GM19463 (cell line): ENCODE measurements at regions not wholly inside any gene's neighbourhood (a gene's known extent, or its start where the extent isn't known, plus 50 kb on each side); places are given as distances from the start of the nearest gene placed in this dataset.
"Not testable (repeated sequence)": the region's sequence is repeated elsewhere in the genome, so short reads cannot be mapped to it uniquely, and the experiment has no call there.

ENCODE experiments used
- ATAC-seq: cut with Tn5 transposase; IDR thresholded peaks from one replicate; pipeline ENCODE4 v1.9.1; 2021; ENCODE audit warnings: mild to moderate bottlenecking, moderate library complexity; ENCODE audit not compliant: unreplicated experiment

- no peak for ATAC-seq
Observed at GRCh38 chr2:217604527-217605194, 398.1 kb downstream of the TNS1 start.

DNA sequence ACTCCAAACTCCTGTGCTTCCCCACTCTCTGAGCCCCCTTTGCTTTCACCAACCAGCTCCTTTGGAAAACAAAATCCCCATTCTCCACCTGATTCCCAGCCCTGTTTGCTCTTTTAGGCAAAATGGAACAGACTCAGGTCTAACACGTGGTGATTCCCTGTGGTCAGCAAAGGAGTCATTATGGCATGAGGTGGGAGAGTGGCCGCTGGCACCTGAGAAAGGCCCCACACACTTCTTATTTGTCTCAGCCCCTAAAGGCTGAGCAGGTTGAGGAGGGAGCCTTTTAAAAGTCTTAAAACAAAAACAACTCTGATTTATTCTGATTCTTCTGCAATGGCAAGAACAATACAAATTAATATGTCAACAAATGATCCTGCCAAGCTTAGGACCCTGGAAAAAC lies 401.2 kb downstream of the TNS1 start:
- no peak for ATAC-seq

- ATAC-seq, result no peak
Observed at GRCh38 chr2:217599906-217600305, 402.9 kb downstream of the TNS1 start.

DNA sequence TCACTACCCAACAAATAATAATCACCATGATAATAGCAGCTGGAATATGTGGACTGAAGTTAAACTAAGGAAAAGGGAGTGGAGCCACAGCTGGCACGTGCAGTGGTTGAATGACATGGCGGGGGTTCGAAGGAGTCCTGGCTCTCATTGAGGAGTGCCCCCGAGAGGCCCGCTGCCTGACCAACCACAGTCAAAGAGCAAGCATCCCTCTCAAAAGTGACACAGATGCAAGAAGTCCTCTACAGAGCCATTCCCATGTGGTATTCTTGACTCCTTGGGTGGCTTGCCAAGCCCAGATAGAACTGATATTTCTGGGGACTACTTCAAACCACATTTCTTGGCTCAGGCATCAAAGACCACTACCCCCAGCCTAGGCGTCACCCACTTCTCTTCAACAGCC lies 405.1 kb downstream of the TNS1 start:
- ATAC-seq, result no peak

DNA sequence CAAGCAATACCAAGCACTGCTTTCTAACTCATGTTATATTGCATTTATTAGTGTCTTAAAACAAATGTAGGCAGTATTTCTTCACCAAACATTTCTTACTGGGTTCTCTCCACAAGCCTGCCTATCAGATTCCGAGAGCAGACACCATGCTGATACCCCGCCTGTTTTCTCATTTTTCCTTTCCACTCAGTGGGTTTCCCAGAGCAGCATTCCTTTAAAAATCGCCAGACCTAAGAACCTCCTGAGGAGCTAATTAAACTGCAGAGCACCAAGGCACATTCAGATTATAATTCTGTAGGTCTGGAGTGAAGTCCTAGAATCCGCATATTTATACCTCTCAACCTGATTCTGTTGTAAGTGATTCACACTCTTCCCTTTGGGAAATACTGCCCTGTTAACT lies 405.6 kb downstream of the TNS1 start:
- ATAC-seq, result no peak

DNA sequence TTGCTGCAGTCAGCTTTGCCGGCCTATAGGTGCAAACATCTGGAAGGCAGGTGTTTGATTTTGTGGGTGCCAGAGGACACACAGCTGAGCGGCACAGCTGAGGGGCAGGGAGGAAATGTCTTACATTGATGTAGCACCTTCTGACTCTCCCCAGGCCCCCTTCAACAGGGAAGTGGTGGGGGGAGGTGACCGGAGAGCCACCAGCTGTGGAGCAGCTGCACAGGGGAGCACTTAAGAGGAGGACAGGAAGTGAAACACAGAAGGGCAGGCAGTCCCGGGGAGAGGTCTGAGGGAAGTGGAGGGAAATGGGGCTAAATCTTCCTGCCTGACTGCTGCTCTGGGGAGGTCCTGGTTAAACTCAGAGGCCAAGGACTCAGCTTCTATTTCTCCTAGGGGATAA lies 409.1 kb downstream of the TNS1 start:
- peak; percentile 51 for ATAC-seq

GRCh38 chr2:217588266-217588665 lies 414.5 kb downstream of the TNS1 start:
- no peak for ATAC-seq

- ATAC-seq, result no peak
Observed at GRCh38 chr2:217585362-217585761, 417.4 kb downstream of the TNS1 start.

GRCh38 chr2:217580407-217580806 lies 422.4 kb downstream of the TNS1 start:
- not testable (repeated sequence) for ATAC-seq

DNA sequence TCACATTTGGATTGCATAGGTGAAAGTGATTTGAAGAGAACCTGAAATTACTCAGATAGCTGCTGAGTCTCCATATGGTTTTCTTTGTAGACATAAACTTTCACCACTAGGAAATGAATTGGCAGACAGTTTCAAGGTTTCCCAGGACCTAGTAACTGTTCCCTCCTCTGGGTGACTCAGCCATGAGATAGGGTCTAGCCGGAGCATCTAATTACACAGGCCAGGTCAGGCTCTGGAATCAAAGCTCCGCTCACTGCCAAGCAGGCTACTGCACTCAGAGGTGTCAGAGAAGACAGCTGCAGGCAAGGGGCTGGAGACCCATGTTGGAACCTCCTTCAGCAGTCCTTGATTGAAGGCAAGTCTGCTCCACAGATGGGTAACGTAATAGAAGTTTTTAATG lies 429.2 kb downstream of the TNS1 start:
- no peak for ATAC-seq

GRCh38 chr2:217570394-217570793 lies 432.4 kb downstream of the TNS1 start:
- ATAC-seq, result no peak

- no peak for ATAC-seq
Observed at GRCh38 chr2:217568289-217568971, 434.4 kb downstream of the TNS1 start.

DNA sequence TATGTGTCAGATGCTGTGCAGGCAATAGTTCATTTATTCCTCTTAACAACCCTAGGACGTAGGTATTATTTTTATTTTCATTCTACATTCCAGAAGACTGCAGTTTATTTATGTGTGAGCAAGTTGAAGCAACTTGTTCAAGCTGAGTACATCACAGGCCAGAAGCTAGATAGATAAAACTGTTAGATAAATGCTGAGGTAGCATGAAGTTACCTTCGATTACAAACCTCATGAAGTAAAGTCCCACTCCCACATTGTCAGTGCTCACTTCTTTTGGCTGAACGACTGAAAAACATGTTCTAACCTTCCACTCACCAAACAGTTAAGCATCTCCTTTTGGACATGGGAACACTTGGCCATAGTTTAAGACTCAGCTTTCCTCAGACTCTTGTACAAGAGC lies 439.2 kb downstream of the TNS1 start:
- no peak for ATAC-seq

- no peak for ATAC-seq
Observed at GRCh38 chr2:217562871-217563480, 439.8 kb downstream of the TNS1 start.

- no peak for ATAC-seq
Observed at GRCh38 chr2:217559084-217559483, 443.7 kb downstream of the TNS1 start.

DNA sequence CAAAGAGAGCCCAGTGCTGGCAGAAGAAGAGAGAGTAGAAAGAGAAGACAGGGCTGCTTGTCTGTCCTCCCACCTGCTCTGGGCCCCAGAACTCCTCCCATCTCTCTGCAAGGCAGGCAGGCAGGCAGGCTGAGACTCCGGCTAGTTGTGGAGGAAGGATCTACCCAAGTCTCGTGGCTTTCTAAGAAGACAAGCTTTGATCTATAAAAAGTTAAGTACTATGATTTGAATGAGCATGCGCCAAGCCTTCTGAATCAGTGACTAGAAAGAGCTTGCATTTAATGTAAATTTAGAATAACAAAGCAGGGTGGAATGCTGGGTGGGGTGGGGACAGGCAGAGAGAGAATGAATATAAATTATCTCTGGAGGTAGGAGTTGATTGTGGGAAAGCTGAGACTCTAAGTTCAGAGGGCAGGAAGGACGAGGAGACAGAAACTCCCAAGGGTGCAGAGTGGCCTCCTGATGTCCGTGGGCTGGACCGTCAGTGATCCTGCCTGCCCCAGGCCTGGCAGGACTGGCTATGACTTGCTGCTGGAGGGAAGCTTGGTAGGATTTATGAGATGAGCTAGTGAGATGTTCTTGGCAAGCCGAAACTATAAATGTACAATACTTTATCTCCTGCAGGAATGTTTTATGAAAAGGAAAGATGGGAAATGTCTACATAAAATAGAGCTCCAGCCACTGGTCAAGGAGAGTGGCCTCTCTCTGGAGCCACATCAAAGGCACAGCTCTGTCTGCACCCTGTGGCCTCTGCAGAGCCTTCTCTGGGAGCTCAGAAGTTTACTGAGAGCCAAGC lies 447.5 kb downstream of the TNS1 start:
- no peak for ATAC-seq

DNA sequence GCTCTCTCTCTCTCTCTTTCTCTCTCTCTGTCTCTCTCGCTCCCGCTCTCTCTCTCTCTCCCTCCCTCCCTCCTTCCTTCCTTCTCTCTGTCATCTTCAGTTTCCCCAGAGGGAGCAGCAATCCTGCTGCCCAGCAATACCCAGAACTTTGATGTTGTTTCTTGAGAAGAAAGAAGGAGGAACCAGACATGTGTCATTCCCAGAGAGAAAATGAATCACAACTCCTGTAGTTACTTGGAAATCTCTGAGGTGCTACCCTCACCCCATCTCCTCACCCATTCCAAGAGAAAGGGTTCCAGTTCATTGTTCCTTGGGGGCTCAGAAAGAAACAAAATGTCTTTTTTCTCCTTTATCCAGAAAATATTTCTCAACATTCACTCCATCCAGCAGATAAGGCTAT lies 449.1 kb downstream of the TNS1 start:
- no peak for ATAC-seq

- no peak for ATAC-seq
Observed at GRCh38 chr2:217553202-217553601, 449.6 kb downstream of the TNS1 start.

GRCh38 chr2:217552081-217552480 lies 450.7 kb downstream of the TNS1 start:
- ATAC-seq, result no peak

DNA sequence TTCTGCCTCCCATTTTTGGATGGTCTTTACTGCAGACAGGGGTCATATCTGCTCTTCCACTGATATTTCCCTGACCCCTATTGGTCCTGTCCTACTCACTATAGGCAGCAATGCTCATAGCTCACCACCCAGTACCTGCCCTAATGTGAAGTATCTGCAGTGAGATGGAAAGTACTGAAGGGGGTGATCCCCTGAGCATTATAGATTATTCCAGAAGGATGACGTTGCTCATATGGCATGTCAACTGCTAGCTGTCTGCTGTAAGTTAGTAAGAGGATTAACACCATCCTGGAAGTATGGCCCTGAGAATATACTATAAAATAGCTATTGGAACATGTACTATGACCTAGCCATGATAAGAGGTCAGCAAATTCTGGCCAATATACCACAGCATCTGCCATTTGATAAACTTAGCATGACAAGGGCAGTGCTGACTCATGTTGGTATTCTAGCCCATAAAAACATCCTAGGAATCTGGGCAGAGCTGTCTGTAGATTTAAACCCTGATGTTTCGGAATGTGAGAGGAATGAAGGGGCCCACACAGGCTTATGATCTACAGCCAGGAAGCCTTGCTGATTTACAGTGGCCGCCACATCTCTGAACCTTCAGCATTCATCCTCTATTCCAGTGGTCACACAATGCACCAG lies 451.4 kb downstream of the TNS1 start:
- no peak for ATAC-seq

DNA sequence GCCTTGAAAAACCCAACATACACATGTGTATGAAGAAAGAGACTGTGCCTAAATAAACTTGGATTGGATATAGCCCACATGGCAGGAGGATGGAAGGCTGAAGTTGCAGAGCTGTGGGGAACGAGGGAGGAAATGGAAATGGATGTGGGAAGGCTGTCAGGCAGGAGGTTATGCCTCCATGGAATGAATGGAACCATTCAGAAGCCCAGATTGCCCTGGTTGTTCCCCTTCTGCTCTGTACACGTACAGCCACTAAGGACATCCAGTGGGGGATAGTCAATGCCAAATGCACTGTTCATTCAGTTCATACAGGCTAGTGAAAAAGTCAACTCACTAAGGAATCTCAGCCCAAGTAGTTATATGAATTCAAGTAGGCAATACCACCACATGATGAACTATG lies 463.7 kb downstream of the TNS1 start:
- ATAC-seq, result no peak
